ENCODE measurements at regions not wholly inside any gene's neighbourhood (a gene's known extent, or its start where the extent isn't known, plus 50 kb on each side); places are given as distances from the start of the nearest gene placed in this dataset.

DNA sequence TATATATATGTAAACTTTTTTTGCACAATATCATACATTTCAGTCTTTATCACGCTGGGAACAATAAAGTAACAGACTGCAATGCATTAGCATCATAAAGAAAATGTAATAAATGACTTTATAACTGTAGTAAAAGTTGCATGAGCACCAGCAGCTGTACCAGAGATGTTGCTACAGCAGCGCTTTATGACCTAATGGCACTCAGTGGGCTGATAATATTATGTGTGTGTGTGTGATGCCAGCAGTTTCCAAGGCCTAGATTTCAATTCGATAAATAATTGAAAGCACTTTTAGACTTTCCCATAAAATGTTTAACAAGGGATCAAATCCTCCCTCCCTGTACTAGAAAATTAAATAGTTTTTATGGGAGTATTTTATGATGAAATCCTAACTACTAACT is 367.6 kb upstream of the AGA start:
- TF ChIP-seq CTCF (IDR thresholded peaks at IDR 0.05), result no peak
- TF ChIP-seq POLR2A (IDR thresholded peaks at IDR 0.05), result no peak
- TF ChIP-seq POLR2AphosphoS5 (IDR thresholded peaks at IDR 0.05; ENCODE audit: insufficient read depth in 1 of 2, low read depth in 1 of 2), result no peak

All from vagina (tissue), 2 donors.